ENCODE measurements at regions not wholly inside any gene's neighbourhood (a gene's known extent, or its start where the extent isn't known, plus 50 kb on each side); places are given as distances from the start of the nearest gene placed in this dataset.

DNA sequence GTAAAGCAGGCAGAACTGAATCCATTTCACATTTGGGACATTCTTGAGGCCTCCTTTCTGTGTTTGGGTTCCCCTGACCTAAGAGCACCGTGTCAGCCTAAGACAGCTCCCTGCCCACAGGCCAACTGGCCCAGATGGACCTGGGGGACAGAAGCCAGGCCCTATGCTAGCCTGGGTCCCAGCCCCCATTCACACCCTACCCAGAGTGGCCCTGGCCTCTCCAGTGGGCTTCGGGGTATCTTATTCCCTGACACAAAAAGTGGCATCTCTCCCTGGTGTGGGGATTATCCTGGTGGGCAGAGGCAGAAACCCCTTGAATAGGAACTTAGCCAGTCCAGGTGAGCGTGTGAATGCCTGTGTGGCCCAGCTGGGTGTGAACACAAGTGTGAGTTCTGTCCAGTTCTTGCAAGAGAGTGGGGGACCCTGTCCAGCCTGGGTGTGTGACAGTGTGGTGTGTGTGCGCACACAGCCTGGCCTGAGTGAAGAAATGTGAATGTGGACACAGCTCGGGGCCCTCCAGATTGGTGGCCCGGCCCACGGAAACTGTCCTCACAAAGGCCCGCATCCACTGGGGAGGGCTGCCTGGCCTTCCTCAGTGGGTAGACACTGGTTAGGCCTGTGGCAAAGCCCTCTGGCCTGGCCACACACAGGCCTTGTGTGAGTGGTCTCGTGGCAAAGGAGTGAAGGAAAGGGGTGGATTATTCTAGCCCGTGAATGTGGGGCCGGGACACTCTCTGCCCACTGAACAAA is 63.0 kb upstream of the HAAO start:
- WGBS, result 77% methylated on average over 11 of the region's 11 CpGs
- no peaks in the 10 kb centered on the region for H3K36me3 ChIP-seq (ENCODE audit: control insufficient read depth in 4 of 4, insufficient read depth in 3 of 4, low read depth in 1 of 4, low read length in 3 of 4)
- DNase-seq (ENCODE audit: low spot score), result no peak
- peaks cover 4 to 14% (median 10%) of the 10 kb centered on the region in 4 donors for H3K4me1 ChIP-seq (ENCODE audit: control insufficient read depth in 4 of 4, insufficient read depth in 4 of 4, low read length in 3 of 4)
- no peaks in the 10 kb centered on the region for H3K9me3 ChIP-seq (ENCODE audit: control insufficient read depth in 4 of 4, low read length in 3 of 4)
- no peaks in the 10 kb centered on the region for H3K27me3 ChIP-seq (ENCODE audit: control insufficient read depth in 4 of 4, insufficient read depth in 4 of 4, low read length in 3 of 4)
- no peak overlapping the region for H3K27ac ChIP-seq (ENCODE audit: low read depth in 1 of 2, low read length in 2 of 2)
- H3K9ac ChIP-seq (ENCODE audit: low read depth in 1 of 2, low read length in 2 of 2), result no peak overlapping the region
- TF ChIP-seq, protein P1, sequence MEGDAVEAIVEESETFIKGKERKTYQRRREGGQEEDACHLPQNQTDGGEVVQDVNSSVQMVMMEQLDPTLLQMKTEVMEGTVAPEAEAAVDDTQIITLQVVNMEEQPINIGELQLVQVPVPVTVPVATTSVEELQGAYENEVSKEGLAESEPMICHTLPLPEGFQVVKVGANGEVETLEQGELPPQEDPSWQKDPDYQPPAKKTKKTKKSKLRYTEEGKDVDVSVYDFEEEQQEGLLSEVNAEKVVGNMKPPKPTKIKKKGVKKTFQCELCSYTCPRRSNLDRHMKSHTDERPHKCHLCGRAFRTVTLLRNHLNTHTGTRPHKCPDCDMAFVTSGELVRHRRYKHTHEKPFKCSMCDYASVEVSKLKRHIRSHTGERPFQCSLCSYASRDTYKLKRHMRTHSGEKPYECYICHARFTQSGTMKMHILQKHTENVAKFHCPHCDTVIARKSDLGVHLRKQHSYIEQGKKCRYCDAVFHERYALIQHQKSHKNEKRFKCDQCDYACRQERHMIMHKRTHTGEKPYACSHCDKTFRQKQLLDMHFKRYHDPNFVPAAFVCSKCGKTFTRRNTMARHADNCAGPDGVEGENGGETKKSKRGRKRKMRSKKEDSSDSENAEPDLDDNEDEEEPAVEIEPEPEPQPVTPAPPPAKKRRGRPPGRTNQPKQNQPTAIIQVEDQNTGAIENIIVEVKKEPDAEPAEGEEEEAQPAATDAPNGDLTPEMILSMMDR (IDR thresholded peaks at IDR 0.05; ENCODE audit: low read depth, low read length, missing input control), result no peak
- TF ChIP-seq FOXA1 (IDR thresholded peaks at IDR 0.05) (no peak), HNF4G (IDR thresholded peaks at IDR 0.05) (no peak), NR2F2 (IDR thresholded peaks at IDR 0.05) (no peak), EGR1 (IDR thresholded peaks at IDR 0.05; ENCODE audit: low read depth in 2 of 2) (no peak), TAF1 (conservative IDR thresholded peaks at IDR 0.05) (no peak), FOXA2 (IDR thresholded peaks at IDR 0.05) (no peak), JUND (IDR thresholded peaks at IDR 0.05) (no peak), SP1 (IDR thresholded peaks at IDR 0.05) (no peak), ZBTB33 (IDR thresholded peaks at IDR 0.05) (no peak)
- H3K4me3 ChIP-seq (ENCODE audit: low read depth in 1 of 3, low read length in 3 of 3), result no peak overlapping the region

DNA sequence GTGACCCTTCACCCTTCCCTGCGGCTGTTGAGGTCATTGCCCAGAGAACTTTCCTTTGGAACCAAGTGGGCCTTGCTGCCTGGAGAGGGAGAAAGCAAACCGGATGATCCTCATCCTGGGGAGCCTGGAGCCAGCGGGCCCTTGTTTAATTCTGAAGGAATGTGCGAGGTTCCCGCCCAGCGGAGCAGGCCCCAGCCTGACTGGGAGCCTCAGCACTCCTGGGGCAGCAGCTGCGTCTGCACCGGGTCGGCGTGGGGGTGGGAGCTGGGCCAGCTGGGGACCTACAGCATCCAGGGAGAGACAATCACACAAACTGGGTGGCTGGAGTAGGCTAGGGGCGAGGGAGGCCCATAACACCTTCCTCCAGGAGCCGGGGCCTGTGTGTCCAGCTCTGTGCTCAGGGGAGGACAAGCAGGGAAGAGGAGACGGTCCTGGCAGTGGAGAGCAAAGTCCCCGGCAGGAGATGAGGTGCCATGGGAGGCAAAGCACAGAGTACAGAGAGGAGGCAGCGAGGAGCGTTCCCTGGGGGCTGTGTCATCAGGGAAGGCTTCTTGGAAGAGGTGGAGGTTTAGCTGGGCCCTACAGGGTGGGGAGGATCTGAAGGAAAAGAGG is 61.9 kb upstream of the HAAO start:
- Histone ChIP-seq H3K9ac (ENCODE audit: low read depth in 1 of 2, low read length in 2 of 2) (no peak overlapping the region), H3K36me3 (ENCODE audit: control insufficient read depth in 4 of 4, insufficient read depth in 3 of 4, low read depth in 1 of 4, low read length in 3 of 4) (no peaks in the 10 kb centered on the region), H3K27ac (ENCODE audit: low read depth in 1 of 2, low read length in 2 of 2) (peak overlapping the region; percentile 45 to 66), H3K4me3 (ENCODE audit: low read depth in 1 of 3, low read length in 3 of 3) (no peak overlapping the region), H3K27me3 (ENCODE audit: control insufficient read depth in 4 of 4, insufficient read depth in 4 of 4, low read length in 3 of 4) (no peaks in the 10 kb centered on the region), H3K9me3 (ENCODE audit: control insufficient read depth in 4 of 4, low read length in 3 of 4) (no peaks in the 10 kb centered on the region), H3K4me1 (ENCODE audit: control insufficient read depth in 4 of 4, insufficient read depth in 4 of 4, low read length in 3 of 4) (peaks cover 4 to 14% (median 10%) of the 10 kb centered on the region in 4 donors)
- TF ChIP-seq JUND (IDR thresholded peaks at IDR 0.05), result peak in 1 of 2 donors; percentile 32
- TF ChIP-seq YY1 (IDR thresholded peaks at IDR 0.05), result peak; percentile 33
- no peak for TF ChIP-seq FOXA2 (IDR thresholded peaks at IDR 0.05)
- TF ChIP-seq HNF4G (IDR thresholded peaks at IDR 0.05), result no peak
- TF ChIP-seq FOXA1 (IDR thresholded peaks at IDR 0.05), result no peak
- TF ChIP-seq RXRA (IDR thresholded peaks at IDR 0.05), result peak; percentile 95 to 97
- TF ChIP-seq, protein P2, sequence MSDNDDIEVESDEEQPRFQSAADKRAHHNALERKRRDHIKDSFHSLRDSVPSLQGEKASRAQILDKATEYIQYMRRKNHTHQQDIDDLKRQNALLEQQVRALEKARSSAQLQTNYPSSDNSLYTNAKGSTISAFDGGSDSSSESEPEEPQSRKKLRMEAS (IDR thresholded peaks at IDR 0.05), result no peak
- TF ChIP-seq TAF1 (conservative IDR thresholded peaks at IDR 0.05), result no peak
- TF ChIP-seq SP1 (IDR thresholded peaks at IDR 0.05), result peak; percentile 78
- TF ChIP-seq RAD21 (IDR thresholded peaks at IDR 0.05), result peak in 1 of 2 donors; percentile 26
- no peak for TF ChIP-seq GABPA (IDR thresholded peaks at IDR 0.05 in 1 of 2, conservative IDR thresholded peaks at IDR 0.05 in 1 of 2)
- TF ChIP-seq NR2F2 (IDR thresholded peaks at IDR 0.05), result peak; percentile 98
- TF ChIP-seq ZBTB33 (IDR thresholded peaks at IDR 0.05), result no peak
- peak in 1 of 2 donors; percentile 84 for TF ChIP-seq HNF4A (conservative IDR thresholded peaks at IDR 0.05)
- no peak for TF ChIP-seq ATF3 (IDR thresholded peaks at IDR 0.05)
- DNase-seq (ENCODE audit: low spot score), result peak; percentile 47
- WGBS, result 64% methylated on average over 16 of the region's 16 CpGs

Data from liver (tissue), 8 donors.